Endothelial cell of umbilical vein (primary cell): ENCODE measurements at regions not wholly inside any gene's neighbourhood (a gene's known extent, or its start where the extent isn't known, plus 50 kb on each side); places are given as distances from the start of the nearest gene placed in this dataset.

ENCODE experiments used
- BruUV-seq: library from RNA; stranded (reverse); fragments of 400-500 nt; replicated peaks from 2 replicates; lab custom pipeline; 2021; lab: Mats Ljungman, UMichigan
- CTCF ChIA-PET: fragments of 300-600, 350-600 bp; sonication (Branson Sonifier 250); formaldehyde crosslinking; loops from one replicate; lab custom pipeline; 2021; ENCODE audit warnings: antibody characterized with exemption, inconsistent platforms; lab: Charles Lee
- POLR2A ChIA-PET: fragments of 300-600, 350-600 bp; sonication (Branson Sonifier 250); formaldehyde crosslinking; loops from one replicate; lab custom pipeline; 2021; ENCODE audit warnings: antibody characterized with exemption, inconsistent platforms; lab: Charles Lee
- DNase-seq: peaks from one replicate; pipeline ENCODE4 v3.0.0-alpha.2; 2011; ENCODE audit warnings: low read depth, low spot score
- FAIRE-seq: peaks from 2 replicates; lab custom pipeline; 2011; peaks lifted over from hg19 to GRCh38; lab: Jason Lieb, UNC
- H2AFZ ChIP-seq: 2 replicates; pipeline ENCODE4 v1.6.0; 2012; ENCODE audit warnings: low read depth, low read length, control low read depth, inconsistent platforms
- H3K27ac ChIP-seq: 2 replicates; pipeline ENCODE4 v1.5.1; 2011; ENCODE audit warnings: low read depth, mild to moderate bottlenecking, control low read depth, low read length, moderate library complexity; ENCODE audit not compliant: insufficient read depth
- H3K27me3 ChIP-seq, 2 experiments: 2 replicates each; pipeline versions ENCODE4 v1.6.0 to v1.6.1; 2011; ENCODE audit warnings: low read length in 2 of 2, mixed read lengths in 1 of 2; ENCODE audit not compliant: control insufficient read depth in 2 of 2, insufficient read depth in 2 of 2
- H3K36me3 ChIP-seq, 2 experiments: 2 replicates in 1 of 2; 3 replicates in 1 of 2; pipeline ENCODE4 v1.5.1; 2011; ENCODE audit warnings: low read length in 2 of 2, mild to moderate bottlenecking in 1 of 2, moderate library complexity in 1 of 2; ENCODE audit not compliant: control insufficient read depth in 2 of 2, insufficient read depth in 2 of 2; ENCODE audit errors: extremely low read depth in 1 of 2
- H3K4me1 ChIP-seq: 3 replicates; pipeline ENCODE4 v1.5.1; 2011; ENCODE audit warnings: mild to moderate bottlenecking, low read length; ENCODE audit not compliant: control insufficient read depth, insufficient read depth; ENCODE audit errors: extremely low read depth
- H3K4me2 ChIP-seq: 2 replicates; pipeline ENCODE4 v1.6.1; 2011; ENCODE audit warnings: low read length, control low read depth, mixed read lengths; ENCODE audit not compliant: insufficient read depth
- H3K4me3 ChIP-seq, 3 experiments: fragments of 200-600 bp in 1 of 3; sonication (generic), shearing (Covaris generic) in 1 of 3; replicated peaks in 1 of 3; 2 replicates each; pipeline ENCODE4 v1.5.1; 2011 to 2016; ENCODE audit warnings: control low read depth in 3 of 3, low read length in 3 of 3, mild to moderate bottlenecking in 2 of 3, inconsistent platforms in 1 of 3, low read depth in 1 of 3, moderate library complexity in 1 of 3; ENCODE audit not compliant: insufficient read depth in 1 of 3
- H3K79me2 ChIP-seq: 2 replicates; pipeline ENCODE4 v1.6.0; 2012; ENCODE audit warnings: low read length, inconsistent platforms; ENCODE audit not compliant: control insufficient read depth, insufficient read depth
- H3K9ac ChIP-seq: replicated peaks from 2 replicates; pipeline ENCODE3; 2011; ENCODE audit warnings: low read length, control low read depth; ENCODE audit not compliant: insufficient read depth; ENCODE audit errors: extremely low read depth
- H3K9me1 ChIP-seq: replicated peaks from 3 replicates; pipeline ENCODE4 v1.6.0; 2011; ENCODE audit warnings: mild to moderate bottlenecking, low read length; ENCODE audit not compliant: control insufficient read depth, insufficient read depth; ENCODE audit errors: extremely low read depth
- H3K9me3 ChIP-seq: replicated peaks from 2 replicates; pipeline ENCODE4 v1.5.1; 2012; ENCODE audit warnings: low read length, inconsistent platforms; ENCODE audit not compliant: control insufficient read depth, insufficient read depth
- H4K20me1 ChIP-seq: replicated peaks from 2 replicates; pipeline ENCODE3; 2011; ENCODE audit warnings: mild to moderate bottlenecking, low read length; ENCODE audit not compliant: control insufficient read depth, insufficient read depth; ENCODE audit errors: extremely low read depth
- EZH2 ChIP-seq: IDR thresholded peaks from 2 replicates; pipeline ENCODE4 v1.6.1; 2012; ENCODE audit warnings: borderline replicate concordance, low read depth, mild to moderate bottlenecking, moderate library complexity, low read length, inconsistent platforms; ENCODE audit not compliant: severe bottlenecking
- FOS ChIP-seq: IDR thresholded peaks from 2 replicates; pipeline ENCODE4 v1.6.1; 2011; ENCODE audit warnings: mild to moderate bottlenecking, low read length, moderate library complexity, borderline replicate concordance; ENCODE audit not compliant: insufficient read depth
- GATA2 ChIP-seq: IDR thresholded peaks from 2 replicates; pipeline ENCODE4 v1.7.0; 2011; ENCODE audit warnings: low read depth, mild to moderate bottlenecking, moderate library complexity, mixed read lengths, low read length; ENCODE audit not compliant: insufficient read length, insufficient read depth
- JUN ChIP-seq: IDR thresholded peaks from 2 replicates; pipeline ENCODE4 v1.6.1; 2011; ENCODE audit warnings: borderline replicate concordance, low read depth; ENCODE audit not compliant: insufficient read length, insufficient read depth
- MYC ChIP-seq: IDR thresholded peaks from one replicate; pipeline ENCODE4 v1.6.1; 2011; ENCODE audit warnings: mild to moderate bottlenecking, low read depth, low read length
- POLR2A ChIP-seq: IDR thresholded peaks from 2 replicates; pipeline ENCODE4 v1.6.1; 2012; ENCODE audit warnings: low read depth, mild to moderate bottlenecking, control low read depth, low read length
- POLR2AphosphoS5 ChIP-seq: IDR thresholded peaks from 2 replicates; pipeline ENCODE4 v1.6.1; 2012; ENCODE audit warnings: low read depth, mild to moderate bottlenecking, control low read depth, low read length, moderate library complexity; ENCODE audit not compliant: insufficient read depth
- dilution Hi-C: fragments of 300-500 bp; cut with MboI; formaldehyde crosslinking; loops from one replicate; pipeline ENCODE4 v1.15.0; 2019; ENCODE audit warnings: low sequenced_read_pairs; ENCODE audit not compliant: extremely low pct_ligation_motif_present
- intact Hi-C: fragments of 100-400 bp; cut with micrococcal nuclease; formaldehyde crosslinking; loops from one replicate; pipeline ENCODE4 v1.10.0; 2022
- TF ChIP-seq, protein P1 (sequence below): IDR thresholded peaks from 2 replicates; pipeline ENCODE4 v1.6.1; 2011; ENCODE audit not compliant: insufficient read depth, insufficient read length
- TF ChIP-seq, protein P2 (sequence below), 2 donors: IDR thresholded peaks; 1 replicate in 1 of 2; 2 replicates in 1 of 2; pipeline ENCODE4 v1.5.1; 2011; ENCODE audit warnings: low read length in 2 of 2, mild to moderate bottlenecking in 2 of 2, moderate library complexity in 2 of 2, control low read depth in 1 of 2, inconsistent platforms in 1 of 2, low read depth in 1 of 2; ENCODE audit not compliant: insufficient read depth in 1 of 2; ENCODE audit errors: extremely low read depth in 1 of 2

DNA sequence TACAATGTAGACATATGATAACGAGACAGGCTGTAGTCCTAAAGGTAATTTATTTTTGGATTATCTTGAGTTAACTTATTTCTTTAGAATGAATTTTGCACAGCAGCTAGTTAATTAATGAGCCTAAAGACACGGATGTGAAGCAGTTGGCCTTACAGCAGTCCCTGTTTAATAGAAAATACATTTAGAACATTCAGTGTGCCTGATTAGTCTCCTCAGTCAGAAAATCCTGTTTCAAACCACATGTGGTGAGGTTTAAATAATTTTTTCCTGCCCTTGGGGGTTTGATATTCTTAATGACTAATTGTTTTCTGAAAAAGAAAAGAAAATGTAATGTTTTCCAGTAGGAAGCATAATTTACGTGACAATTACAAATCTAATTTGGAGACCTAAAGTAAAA is 494.2 kb upstream of the CDH8 start:
- Histone ChIP-seq H3K9me1 (no peaks in the 10 kb centered on the region), H3K9ac (no peak overlapping the region), H3K79me2 (no peaks in the 10 kb centered on the region), H3K4me3 (no peak overlapping the region), H3K27ac (no peak overlapping the region), H3K9me3 (no peaks in the 10 kb centered on the region), H2AFZ (no peak overlapping the region), H3K36me3 (no peaks in the 10 kb centered on the region), H3K4me1 (no peaks in the 10 kb centered on the region), H3K4me2 (no peak overlapping the region), H4K20me1 (no peaks in the 10 kb centered on the region), H3K27me3 (no peaks in the 10 kb centered on the region)
- TF ChIP-seq JUN: no peak
- TF ChIP-seq EZH2: no peak
- ChIA-PET POLR2A (no interaction called here), CTCF (no interaction called here)
- intact Hi-C loops: no loop called here
- BruUV-seq: no TSS peak
- no peak for FAIRE-seq
- dilution Hi-C loops: no loop called here
- no peak for DNase-seq

DNA sequence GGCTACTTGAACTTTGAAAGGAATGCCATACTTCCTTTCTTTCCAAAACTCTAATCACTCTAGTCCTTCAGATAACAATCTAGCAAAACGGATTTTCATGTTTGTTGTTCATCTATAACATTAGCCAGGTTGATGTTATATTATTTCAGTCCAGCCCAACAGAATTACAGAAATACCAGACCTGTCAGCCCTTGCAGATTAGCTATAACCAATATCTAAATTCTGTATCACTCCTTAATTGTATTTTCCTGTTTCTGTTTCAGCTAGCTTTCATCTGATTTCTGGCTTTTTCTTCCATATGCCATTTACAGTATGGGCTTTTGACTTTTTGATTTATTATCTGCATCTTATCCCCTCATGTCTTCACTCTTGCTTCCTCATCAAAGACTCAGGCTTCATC is 479.8 kb upstream of the CDH8 start:
- POLR2A ChIA-PET: no interaction called here
- dilution Hi-C loops (no loop called here), intact Hi-C loops (no loop called here)
- no peak for FAIRE-seq
- Histone ChIP-seq H2AFZ (no peak overlapping the region), H3K27ac (no peak overlapping the region), H3K27me3 (no peaks in the 10 kb centered on the region), H3K36me3 (no peaks in the 10 kb centered on the region), H3K9me1 (no peaks in the 10 kb centered on the region), H4K20me1 (no peaks in the 10 kb centered on the region), H3K4me2 (no peak overlapping the region), H3K79me2 (no peaks in the 10 kb centered on the region), H3K4me3 (no peak overlapping the region), H3K9ac (no peak overlapping the region), H3K4me1 (no peaks in the 10 kb centered on the region), H3K9me3 (no peaks in the 10 kb centered on the region)
- DNase-seq: no peak
- BruUV-seq: no TSS peak
- CTCF ChIA-PET: no interaction called here
- TF ChIP-seq FOS (no peak), JUN (no peak), POLR2AphosphoS5 (no peak), MYC (no peak), EZH2 (no peak), GATA2 (no peak), POLR2A (no peak)
- TF ChIP-seq, protein P1, sequence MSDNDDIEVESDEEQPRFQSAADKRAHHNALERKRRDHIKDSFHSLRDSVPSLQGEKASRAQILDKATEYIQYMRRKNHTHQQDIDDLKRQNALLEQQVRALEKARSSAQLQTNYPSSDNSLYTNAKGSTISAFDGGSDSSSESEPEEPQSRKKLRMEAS: no peak
- TF ChIP-seq, protein P2, sequence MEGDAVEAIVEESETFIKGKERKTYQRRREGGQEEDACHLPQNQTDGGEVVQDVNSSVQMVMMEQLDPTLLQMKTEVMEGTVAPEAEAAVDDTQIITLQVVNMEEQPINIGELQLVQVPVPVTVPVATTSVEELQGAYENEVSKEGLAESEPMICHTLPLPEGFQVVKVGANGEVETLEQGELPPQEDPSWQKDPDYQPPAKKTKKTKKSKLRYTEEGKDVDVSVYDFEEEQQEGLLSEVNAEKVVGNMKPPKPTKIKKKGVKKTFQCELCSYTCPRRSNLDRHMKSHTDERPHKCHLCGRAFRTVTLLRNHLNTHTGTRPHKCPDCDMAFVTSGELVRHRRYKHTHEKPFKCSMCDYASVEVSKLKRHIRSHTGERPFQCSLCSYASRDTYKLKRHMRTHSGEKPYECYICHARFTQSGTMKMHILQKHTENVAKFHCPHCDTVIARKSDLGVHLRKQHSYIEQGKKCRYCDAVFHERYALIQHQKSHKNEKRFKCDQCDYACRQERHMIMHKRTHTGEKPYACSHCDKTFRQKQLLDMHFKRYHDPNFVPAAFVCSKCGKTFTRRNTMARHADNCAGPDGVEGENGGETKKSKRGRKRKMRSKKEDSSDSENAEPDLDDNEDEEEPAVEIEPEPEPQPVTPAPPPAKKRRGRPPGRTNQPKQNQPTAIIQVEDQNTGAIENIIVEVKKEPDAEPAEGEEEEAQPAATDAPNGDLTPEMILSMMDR (IDR thresholded peaks at IDR 0.05; ENCODE audit: extremely low read depth in 1 of 2, insufficient read depth in 1 of 2, low read depth in 1 of 2, low read length in 2 of 2): no peak
